DOHH2 (cell line): ENCODE measurements at regions not wholly inside any gene's neighbourhood (a gene's known extent, or its start where the extent isn't known, plus 50 kb on each side); places are given as distances from the start of the nearest gene placed in this dataset.

Experiments
- CTCF ChIP-seq: fragments of 200-600 bp; sonication (generic); IDR thresholded peaks from one replicate; pipeline ENCODE4 v1.5.1; 2014; ENCODE audit warnings: antibody characterized with exemption, mild to moderate bottlenecking, low read depth, low read length; ENCODE audit not compliant: poor library complexity, severe bottlenecking
- EZH2phosphoT487 ChIP-seq: fragments of 200-600 bp; sonication (generic); IDR thresholded peaks from 2 replicates; pipeline ENCODE4 v1.6.1; 2017; ENCODE audit warnings: borderline replicate concordance, mild to moderate bottlenecking, antibody characterized with exemption, low read length, moderate library complexity, mixed read lengths

GRCh38 chr18:43605224-43605623 lies 327.9 kb upstream of the SYT4 start:
- no peak for TF ChIP-seq CTCF
- TF ChIP-seq EZH2phosphoT487: no peak
